Liver (tissue), 3 donors: ENCODE measurements at regions not wholly inside any gene's neighbourhood (a gene's known extent, or its start where the extent isn't known, plus 50 kb on each side); places are given as distances from the start of the nearest gene placed in this dataset.

Experiments used
- ATF3 ChIP-seq: IDR thresholded peaks from 2 replicates; pipeline ENCODE4 v1.6.1; 2016; ENCODE audit warnings: antibody characterized with exemption
- CTCF ChIP-seq: fragments of 150-350 bp; IDR thresholded peaks from 2 replicates; pipeline ENCODE4 v1.5.1; 2017; ENCODE audit warnings: improper control_type of control experiment, low read depth, low read length; ENCODE audit not compliant: missing input control
- EGR1 ChIP-seq, 2 donors: IDR thresholded peaks; 2 replicates each; pipeline ENCODE4 v1.6.1; 2016 to 2018; ENCODE audit warnings: antibody characterized with exemption in 2 of 2, low read depth in 2 of 2
- FOXA1 ChIP-seq: IDR thresholded peaks from 2 replicates; pipeline ENCODE4 v1.6.1; 2016; ENCODE audit warnings: antibody characterized with exemption
- GABPA ChIP-seq, 2 donors: IDR thresholded peaks in 1 of 2; conservative IDR thresholded peaks in 1 of 2; 2 replicates each; pipeline ENCODE4 v1.6.1; 2016; ENCODE audit warnings: antibody characterized with exemption in 2 of 2, mild to moderate bottlenecking in 1 of 2, moderate library complexity in 1 of 2
- HNF4A ChIP-seq, 2 donors: conservative IDR thresholded peaks; 2 replicates each; pipeline ENCODE4 v1.6.1; 2016; ENCODE audit warnings: antibody characterized with exemption in 2 of 2, mild to moderate bottlenecking in 2 of 2
- JUND ChIP-seq, 2 donors: IDR thresholded peaks; 2 replicates each; pipeline ENCODE4 v1.6.1; 2016; ENCODE audit warnings: antibody characterized with exemption in 2 of 2
- MAX ChIP-seq: IDR thresholded peaks from 2 replicates; pipeline ENCODE4 v1.6.1; 2016; ENCODE audit warnings: antibody characterized with exemption
- RAD21 ChIP-seq, 2 donors: IDR thresholded peaks; 2 replicates each; pipeline ENCODE4 v1.6.1; 2016; ENCODE audit warnings: antibody characterized with exemption in 2 of 2, mild to moderate bottlenecking in 2 of 2
- REST ChIP-seq: IDR thresholded peaks from 2 replicates; pipeline ENCODE4 v1.6.1; 2016; ENCODE audit warnings: antibody characterized with exemption, mild to moderate bottlenecking
- SP1 ChIP-seq: IDR thresholded peaks from 2 replicates; pipeline ENCODE4 v1.6.1; 2018; ENCODE audit warnings: antibody characterized with exemption, mild to moderate bottlenecking
- TAF1 ChIP-seq: conservative IDR thresholded peaks from 2 replicates; pipeline ENCODE4 v1.6.1; 2016; ENCODE audit warnings: antibody characterized with exemption, mild to moderate bottlenecking
- YY1 ChIP-seq: IDR thresholded peaks from 2 replicates; pipeline ENCODE4 v1.6.1; 2016; ENCODE audit warnings: antibody characterized with exemption, mild to moderate bottlenecking
- donor health status: healthy.
- donor health status: healthy.

GRCh38 chr13:44084146-44084545 lies 204.4 kb downstream of the LACC1 start:
- TF ChIP-seq EGR1 (IDR thresholded peaks at IDR 0.05; ENCODE audit: low read depth in 2 of 2) (no peak), MAX (no peak), CTCF (no peak), SP1 (no peak), YY1 (no peak), REST (no peak), RAD21 (IDR thresholded peaks at IDR 0.05) (no peak), TAF1 (no peak), JUND (IDR thresholded peaks at IDR 0.05) (no peak), ATF3 (no peak), GABPA (IDR thresholded peaks at IDR 0.05 in 1 of 2, conservative IDR thresholded peaks at IDR 0.05 in 1 of 2) (no peak), FOXA1 (no peak), HNF4A (conservative IDR thresholded peaks at IDR 0.05) (no peak)
